ENCODE measurements at regions not wholly inside any gene's neighbourhood (a gene's known extent, or its start where the extent isn't known, plus 50 kb on each side); places are given as distances from the start of the nearest gene placed in this dataset.

GRCh38 chr2:145065342-145065741 is 545.4 kb upstream of the ZEB2 start:
- no peak for TF ChIP-seq EP300 (IDR thresholded peaks at IDR 0.05)
- TF ChIP-seq POLR2A (IDR thresholded peaks at IDR 0.05): no peak
- TF ChIP-seq CTCF (IDR thresholded peaks at IDR 0.05): no peak
- TF ChIP-seq POLR2AphosphoS5 (IDR thresholded peaks at IDR 0.05): no peak
- no peaks in the 10 kb centered on the region for H3K9me3 ChIP-seq
- peak overlapping the region; percentile 84 for H3K27ac ChIP-seq
- no peaks in the 10 kb centered on the region for H3K27me3 ChIP-seq
- H3K4me3 ChIP-seq: no peak overlapping the region
- H3K4me1 ChIP-seq: peaks cover 10% of the 10 kb centered on the region
- WGBS: 50% methylated on average over 1 of the region's 1 CpG
- DNase-seq (ENCODE audit: low spot score in 2 of 2): no peak
- H3K36me3 ChIP-seq: no peaks in the 10 kb centered on the region

- H3K9me3 ChIP-seq: no peaks in the 10 kb centered on the region
- TF ChIP-seq POLR2AphosphoS5 (IDR thresholded peaks at IDR 0.05) (no peak), CTCF (IDR thresholded peaks at IDR 0.05) (no peak), POLR2A (IDR thresholded peaks at IDR 0.05) (no peak), EP300 (IDR thresholded peaks at IDR 0.05) (no peak)
- WGBS: 82% methylated on average over 1 of the region's 1 CpG
- no peak overlapping the region for H3K27ac ChIP-seq
- H3K4me3 ChIP-seq: no peak overlapping the region
- H3K4me1 ChIP-seq: peaks cover 18% of the 10 kb centered on the region
- no peaks in the 10 kb centered on the region for H3K27me3 ChIP-seq
- no peaks in the 10 kb centered on the region for H3K36me3 ChIP-seq
- no peak for DNase-seq (ENCODE audit: low spot score in 2 of 2)
Observed at GRCh38 chr2:145064511-145064910, 544.6 kb upstream of the ZEB2 start.

- Histone ChIP-seq H3K27ac (no peak overlapping the region), H3K27me3 (no peaks in the 10 kb centered on the region), H3K4me1 (peaks cover 18% of the 10 kb centered on the region), H3K4me3 (no peak overlapping the region), H3K36me3 (no peaks in the 10 kb centered on the region), H3K9me3 (no peaks in the 10 kb centered on the region)
- WGBS: 42% methylated on average over 3 of the region's 3 CpGs
- DNase-seq (ENCODE audit: low spot score in 2 of 2): no peak
- TF ChIP-seq POLR2A (IDR thresholded peaks at IDR 0.05): no peak
- TF ChIP-seq POLR2AphosphoS5 (IDR thresholded peaks at IDR 0.05): peak in 1 of 3 donors; percentile 45
Observed at GRCh38 chr2:145060876-145061275, 541.0 kb upstream of the ZEB2 start.

- Histone ChIP-seq H3K27ac (no peak overlapping the region), H3K4me3 (no peak overlapping the region), H3K4me1 (peaks cover 18% of the 10 kb centered on the region), H3K36me3 (no peaks in the 10 kb centered on the region), H3K27me3 (no peaks in the 10 kb centered on the region), H3K9me3 (no peaks in the 10 kb centered on the region)
- DNase-seq (ENCODE audit: low spot score in 2 of 2): no peak
- 57% methylated on average over 2 of the region's 2 CpGs for WGBS
- TF ChIP-seq CTCF (IDR thresholded peaks at IDR 0.05) (no peak), POLR2AphosphoS5 (IDR thresholded peaks at IDR 0.05) (no peak), EP300 (IDR thresholded peaks at IDR 0.05) (no peak), POLR2A (IDR thresholded peaks at IDR 0.05) (no peak)
Observed at GRCh38 chr2:145059914-145060313, 540.0 kb upstream of the ZEB2 start.

- Histone ChIP-seq H3K27ac (no peak overlapping the region), H3K36me3 (no peaks in the 10 kb centered on the region), H3K27me3 (no peaks in the 10 kb centered on the region), H3K4me3 (no peak overlapping the region), H3K9me3 (no peaks in the 10 kb centered on the region), H3K4me1 (peaks cover 18% of the 10 kb centered on the region)
- 100% methylated on average over 1 of the region's 1 CpG for WGBS
- TF ChIP-seq POLR2A (IDR thresholded peaks at IDR 0.05): no peak
- no peak for TF ChIP-seq POLR2AphosphoS5 (IDR thresholded peaks at IDR 0.05)
- no peak for TF ChIP-seq CTCF (IDR thresholded peaks at IDR 0.05)
- TF ChIP-seq EP300 (IDR thresholded peaks at IDR 0.05): no peak
- no peak for DNase-seq (ENCODE audit: low spot score in 2 of 2)
Observed at GRCh38 chr2:145059343-145059742, 539.4 kb upstream of the ZEB2 start.

GRCh38 chr2:145058457-145058856 is 538.5 kb upstream of the ZEB2 start:
- TF ChIP-seq CTCF (IDR thresholded peaks at IDR 0.05): no peak
- no peak for TF ChIP-seq POLR2AphosphoS5 (IDR thresholded peaks at IDR 0.05)
- no peak for TF ChIP-seq EP300 (IDR thresholded peaks at IDR 0.05)
- TF ChIP-seq POLR2A (IDR thresholded peaks at IDR 0.05): no peak
- DNase-seq (ENCODE audit: low spot score in 2 of 2): no peak
- H3K4me3 ChIP-seq: no peak overlapping the region
- H3K27me3 ChIP-seq: no peaks in the 10 kb centered on the region
- peaks cover 18% of the 10 kb centered on the region for H3K4me1 ChIP-seq
- no peaks in the 10 kb centered on the region for H3K36me3 ChIP-seq
- no peak overlapping the region for H3K27ac ChIP-seq
- no peaks in the 10 kb centered on the region for H3K9me3 ChIP-seq
- 87% methylated on average over 1 of the region's 1 CpG for WGBS

Data from suprapubic skin (tissue), 4 donors.